Esophagus muscularis mucosa (tissue), 4 donors: ENCODE measurements at regions not wholly inside any gene's neighbourhood (a gene's known extent, or its start where the extent isn't known, plus 50 kb on each side); places are given as distances from the start of the nearest gene placed in this dataset.
A peak's percentile ranks its signal among the peaks of the same experiment; 100 is the strongest.

Experiments
- DNase-seq: peaks from one replicate; pipeline ENCODE4 v3.0.0-alpha.2; 2017; ENCODE audit errors: extremely low spot score
- H3K27ac ChIP-seq, 4 donors: fragments of 200-600 bp; sonication (generic); replicated peaks in 1 of 4; 1 replicate in 3 of 4; 2 replicates in 1 of 4; pipeline ENCODE4 v1.5.1; 2016 to 2019; ENCODE audit warnings: mild to moderate bottlenecking in 1 of 4
- H3K27me3 ChIP-seq, 4 donors: fragments of 200-600 bp; sonication (generic); one replicate each; pipeline versions ENCODE4 v1.5.1 to v1.6.0; 2016 to 2019
- H3K36me3 ChIP-seq, 4 donors: fragments of 200-600 bp; sonication (generic); one replicate each; pipeline ENCODE4 v1.5.1; 2016 to 2019
- H3K4me1 ChIP-seq, 4 donors: fragments of 200-600 bp; sonication (generic); one replicate each; pipeline ENCODE4 v1.5.1; 2016 to 2019
- H3K4me3 ChIP-seq, 4 donors: fragments of 200-600 bp; sonication (generic); 1 replicate in 2 of 4; 2 replicates in 2 of 4; pipeline ENCODE4 v1.5.1; 2016 to 2019; ENCODE audit warnings: mild to moderate bottlenecking in 4 of 4, moderate library complexity in 1 of 4
- H3K9me3 ChIP-seq, 4 donors: fragments of 200-600 bp; sonication (generic); 1 replicate in 3 of 4; 2 replicates in 1 of 4; pipeline ENCODE4 v1.5.1; 2016 to 2019
- CTCF ChIP-seq, 3 experiments: fragments of 200-600 bp in 2 of 3; fragments of 450-650 bp in 1 of 3; sonication (generic) in 2 of 3; IDR thresholded peaks; one replicate each; pipeline ENCODE4 v1.5.1; 2017 to 2019; ENCODE audit warnings: antibody characterized with exemption in 3 of 3, mild to moderate bottlenecking in 2 of 3, moderate library complexity in 1 of 3
- EP300 ChIP-seq: sonication (generic); formaldehyde crosslinking; IDR thresholded peaks from one replicate; pipeline ENCODE4 v1.6.1; 2017; ENCODE audit warnings: antibody characterized with exemption
- POLR2A ChIP-seq: fragments of 450-650 bp; IDR thresholded peaks from one replicate; pipeline ENCODE4 v1.6.1; 2017; ENCODE audit warnings: antibody characterized with exemption, moderate library complexity, mild to moderate bottlenecking, low read depth
- POLR2AphosphoS5 ChIP-seq, 2 donors: sonication (generic); formaldehyde crosslinking; IDR thresholded peaks; one replicate each; pipeline ENCODE4 v1.6.1; 2017; ENCODE audit warnings: antibody characterized with exemption in 2 of 2
- WGBS: methylation state at CpG from one replicate; pipeline ENCODE4 v1.1.5; 2018; 5-methylcytosine and 5-hydroxymethylcytosine counted together
- intact Hi-C: fragments of 100-400 bp; cut with DNase I; formaldehyde crosslinking; loops from one replicate; pipeline ENCODE4 v1.15.1; 2023

DNA sequence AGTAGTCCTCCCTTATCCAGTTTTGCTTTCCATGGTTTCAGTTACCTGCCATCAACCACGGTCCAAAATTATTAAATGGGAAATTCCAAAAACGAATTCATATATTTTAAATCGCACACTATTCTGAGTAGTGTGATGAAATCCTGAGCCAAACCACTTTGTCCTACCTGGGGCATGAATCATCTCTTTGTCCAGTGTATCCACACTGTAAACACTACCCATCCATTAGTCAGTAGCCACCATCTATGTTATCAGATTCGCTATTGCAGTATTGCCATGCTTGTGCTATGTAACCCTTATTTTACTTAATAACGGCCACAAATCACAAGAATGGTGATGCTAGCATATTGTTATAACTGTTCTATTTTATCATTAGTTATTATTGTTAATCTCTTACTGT is 704.6 kb downstream of the SMARCA1 start:
- Histone ChIP-seq H3K4me3 (no peak overlapping the region), H3K27me3 (no peaks in the 10 kb centered on the region), H3K27ac (no peak overlapping the region), H3K9me3 (no peaks in the 10 kb centered on the region), H3K4me1 (no peaks in the 10 kb centered on the region), H3K36me3 (no peaks in the 10 kb centered on the region)
- intact Hi-C loops, result no loop called here
- WGBS, result 66% methylated on average over 5 of the region's 5 CpGs
- no peak for DNase-seq
- TF ChIP-seq EP300, result no peak
- no peak for TF ChIP-seq POLR2AphosphoS5 (IDR thresholded peaks at IDR 0.05)
- no peak for TF ChIP-seq POLR2A
- no peak for TF ChIP-seq CTCF (IDR thresholded peaks at IDR 0.05)

- intact Hi-C loops, result no loop called here
- Histone ChIP-seq H3K4me1 (no peaks in the 10 kb centered on the region), H3K4me3 (no peak overlapping the region), H3K27ac (no peak overlapping the region), H3K9me3 (no peaks in the 10 kb centered on the region), H3K27me3 (no peaks in the 10 kb centered on the region), H3K36me3 (no peaks in the 10 kb centered on the region)
- DNase-seq, result no peak
- TF ChIP-seq CTCF (IDR thresholded peaks at IDR 0.05) (peak in 1 of 3 experiments; percentile 3), EP300 (no peak)
- 16% methylated on average over 3 of the region's 3 CpGs for WGBS
Observed at GRCh38 chrX:128816919-128817318, 706.4 kb downstream of the SMARCA1 start.

GRCh38 chrX:128807367-128807766 is 715.9 kb downstream of the SMARCA1 start:
- no peak overlapping the region for H3K4me3 ChIP-seq
- H3K27ac ChIP-seq, result no peak overlapping the region
- TF ChIP-seq CTCF (IDR thresholded peaks at IDR 0.05) (no peak), POLR2AphosphoS5 (IDR thresholded peaks at IDR 0.05) (no peak), EP300 (no peak), POLR2A (no peak)
- DNase-seq, result no peak
- no peaks in the 10 kb centered on the region for H3K27me3 ChIP-seq
- no peaks in the 10 kb centered on the region for H3K9me3 ChIP-seq
- H3K4me1 ChIP-seq, result no peaks in the 10 kb centered on the region
- H3K36me3 ChIP-seq, result no peaks in the 10 kb centered on the region
- intact Hi-C loops, result no loop called here
- 79% methylated on average over 3 of the region's 3 CpGs for WGBS

DNA sequence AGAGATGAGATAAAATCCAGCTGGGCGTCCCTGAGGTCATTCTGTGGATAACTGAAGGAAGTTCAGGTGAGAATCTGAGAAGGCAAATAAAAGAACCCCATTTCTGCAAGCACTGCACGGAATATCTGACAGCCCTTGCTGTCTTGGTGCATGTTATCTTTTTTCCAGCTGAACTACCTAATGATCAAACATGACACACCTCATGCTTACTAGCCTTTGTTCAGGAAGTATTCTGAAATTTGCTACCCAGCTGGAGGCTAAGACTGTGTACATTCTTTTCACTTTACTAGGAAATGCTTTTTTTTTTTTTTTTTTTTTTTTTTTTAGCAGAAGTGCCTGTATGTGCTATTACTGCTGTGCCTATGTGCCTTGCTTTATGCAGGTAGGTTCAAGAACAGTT is 718.1 kb downstream of the SMARCA1 start:
- WGBS, result 70% methylated on average over 2 of the region's 2 CpGs
- TF ChIP-seq POLR2A, result no peak
- TF ChIP-seq EP300, result no peak
- TF ChIP-seq POLR2AphosphoS5 (IDR thresholded peaks at IDR 0.05), result no peak
- TF ChIP-seq CTCF (IDR thresholded peaks at IDR 0.05), result no peak
- H3K9me3 ChIP-seq, result no peaks in the 10 kb centered on the region
- no peaks in the 10 kb centered on the region for H3K27me3 ChIP-seq
- H3K27ac ChIP-seq, result no peak overlapping the region
- intact Hi-C loops, result no loop called here
- H3K4me3 ChIP-seq, result no peak overlapping the region
- H3K4me1 ChIP-seq, result no peaks in the 10 kb centered on the region
- no peaks in the 10 kb centered on the region for H3K36me3 ChIP-seq
- no peak for DNase-seq

GRCh38 chrX:128804828-128805227 is 718.5 kb downstream of the SMARCA1 start:
- 80% methylated on average over 2 of the region's 2 CpGs for WGBS
- no peak overlapping the region for H3K4me3 ChIP-seq
- TF ChIP-seq EP300 (no peak), CTCF (IDR thresholded peaks at IDR 0.05) (no peak), POLR2AphosphoS5 (IDR thresholded peaks at IDR 0.05) (no peak), POLR2A (no peak)
- no peaks in the 10 kb centered on the region for H3K27me3 ChIP-seq
- intact Hi-C loops, result no loop called here
- DNase-seq, result no peak
- H3K9me3 ChIP-seq, result no peaks in the 10 kb centered on the region
- no peaks in the 10 kb centered on the region for H3K4me1 ChIP-seq
- H3K36me3 ChIP-seq, result no peaks in the 10 kb centered on the region
- H3K27ac ChIP-seq, result no peak overlapping the region
